Psoas muscle (tissue), 7 donors: ENCODE measurements at regions not wholly inside any gene's neighbourhood (a gene's known extent, or its start where the extent isn't known, plus 50 kb on each side); places are given as distances from the start of the nearest gene placed in this dataset.

Experiments
- ATAC-seq, 4 donors: fragments of 200-7000 bp; cut with Tn5 transposase; one replicate each; pipeline ENCODE4 v1.9.1; 2020; ENCODE audit warnings: moderate library complexity in 3 of 4, mild to moderate bottlenecking in 2 of 4
- DNase-seq, 2 donors: peaks; one replicate each; pipeline ENCODE4 v3.0.0-alpha.2; 2020
- H3K27ac ChIP-seq: fragments of 200-600 bp; one replicate; pipeline ENCODE4 v1.8.0; 2022
- H3K27me3 ChIP-seq, 3 donors: fragments of 200-600 bp in 1 of 3; one replicate each; pipeline versions ENCODE4 v1.6.1 to v1.8.0; 2013 to 2022; ENCODE audit warnings: low read length in 2 of 3, mild to moderate bottlenecking in 2 of 3, moderate library complexity in 1 of 3; ENCODE audit not compliant: insufficient read depth in 3 of 3
- H3K36me3 ChIP-seq, 2 donors: fragments of 200-600 bp in 1 of 2; one replicate each; pipeline versions ENCODE4 v1.6.1 to v1.8.0; 2013 to 2022; ENCODE audit warnings: low read depth in 1 of 2, mild to moderate bottlenecking in 1 of 2, moderate library complexity in 1 of 2; ENCODE audit not compliant: insufficient read depth in 1 of 2
- H3K4me1 ChIP-seq: fragments of 200-600 bp; one replicate; pipeline ENCODE4 v1.8.0; 2022
- H3K4me3 ChIP-seq: fragments of 200-600 bp; one replicate; pipeline ENCODE4 v1.8.0; 2022; ENCODE audit warnings: mild to moderate bottlenecking
- H3K9me3 ChIP-seq: fragments of 200-600 bp; one replicate; pipeline ENCODE4 v1.8.0; 2022
- WGBS, 3 donors: extraction: QIAGEN DNeasy Blood & Tissue Kit; methylation state at CpG; one replicate each; pipeline versions ENCODE4 v1.1.6 to v1.1.7; 2013; 5-methylcytosine and 5-hydroxymethylcytosine counted together
- intact Hi-C, 2 donors: fragments of 100-400 bp; cut with DNase I; formaldehyde crosslinking; loops; one replicate each; pipeline versions ENCODE4 v1.11.0 to v1.14.2; 2022
- TF ChIP-seq, protein P1 (sequence below): fragments of 200-600 bp; IDR thresholded peaks from one replicate; pipeline ENCODE4 v1.8.0; 2022; ENCODE audit warnings: antibody characterized with exemption
- donor health status: healthy with polysubstance abuse.
- donor health status: DM: no; HTN: no; CAD: no; lungs with moderate emphysema.
- donor health status: Bipolar disorder and iron deficiency.
- donor health status: healthy.
- donor health status: DM: yes; HTN: yes; CAD: no.
- donor health status: DM: no; HTN: no; CAD: no.
- donor health status: DM: yes; HTN: yes; CAD: no.

DNA sequence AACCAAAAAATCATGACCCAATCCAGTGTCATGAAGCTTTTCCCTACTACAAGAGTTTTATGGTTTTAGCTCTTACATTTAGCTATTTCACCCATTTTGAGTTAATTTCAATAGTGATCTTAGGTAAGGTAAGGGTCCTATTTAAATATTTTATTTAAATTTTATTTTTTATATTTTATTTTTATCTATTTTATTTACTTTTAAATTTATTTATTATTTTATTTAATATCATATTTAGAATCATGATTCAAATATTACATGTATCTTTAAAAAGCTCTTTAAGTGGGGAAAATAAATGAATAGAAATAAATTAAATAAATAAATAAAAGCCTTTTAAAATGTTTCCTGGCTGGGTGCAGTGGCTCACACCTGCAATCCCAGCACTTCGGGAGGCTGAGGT, 276.0 kb downstream of the SKIDA1 start:
- Histone ChIP-seq H3K27ac (no peak overlapping the region), H3K36me3 (no peaks in the 10 kb centered on the region), H3K4me1 (no peaks in the 10 kb centered on the region), H3K4me3 (no peak overlapping the region), H3K9me3 (no peaks in the 10 kb centered on the region), H3K27me3 (no peaks in the 10 kb centered on the region)
- WGBS, 3 donors: 93 to 98% (median 96%) methylated on average over 1 of the region's 1 CpG
- DNase-seq: no peak
- TF ChIP-seq, protein P1, sequence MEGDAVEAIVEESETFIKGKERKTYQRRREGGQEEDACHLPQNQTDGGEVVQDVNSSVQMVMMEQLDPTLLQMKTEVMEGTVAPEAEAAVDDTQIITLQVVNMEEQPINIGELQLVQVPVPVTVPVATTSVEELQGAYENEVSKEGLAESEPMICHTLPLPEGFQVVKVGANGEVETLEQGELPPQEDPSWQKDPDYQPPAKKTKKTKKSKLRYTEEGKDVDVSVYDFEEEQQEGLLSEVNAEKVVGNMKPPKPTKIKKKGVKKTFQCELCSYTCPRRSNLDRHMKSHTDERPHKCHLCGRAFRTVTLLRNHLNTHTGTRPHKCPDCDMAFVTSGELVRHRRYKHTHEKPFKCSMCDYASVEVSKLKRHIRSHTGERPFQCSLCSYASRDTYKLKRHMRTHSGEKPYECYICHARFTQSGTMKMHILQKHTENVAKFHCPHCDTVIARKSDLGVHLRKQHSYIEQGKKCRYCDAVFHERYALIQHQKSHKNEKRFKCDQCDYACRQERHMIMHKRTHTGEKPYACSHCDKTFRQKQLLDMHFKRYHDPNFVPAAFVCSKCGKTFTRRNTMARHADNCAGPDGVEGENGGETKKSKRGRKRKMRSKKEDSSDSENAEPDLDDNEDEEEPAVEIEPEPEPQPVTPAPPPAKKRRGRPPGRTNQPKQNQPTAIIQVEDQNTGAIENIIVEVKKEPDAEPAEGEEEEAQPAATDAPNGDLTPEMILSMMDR: no peak
- ATAC-seq: no peak
- intact Hi-C loops: no loop called here

DNA sequence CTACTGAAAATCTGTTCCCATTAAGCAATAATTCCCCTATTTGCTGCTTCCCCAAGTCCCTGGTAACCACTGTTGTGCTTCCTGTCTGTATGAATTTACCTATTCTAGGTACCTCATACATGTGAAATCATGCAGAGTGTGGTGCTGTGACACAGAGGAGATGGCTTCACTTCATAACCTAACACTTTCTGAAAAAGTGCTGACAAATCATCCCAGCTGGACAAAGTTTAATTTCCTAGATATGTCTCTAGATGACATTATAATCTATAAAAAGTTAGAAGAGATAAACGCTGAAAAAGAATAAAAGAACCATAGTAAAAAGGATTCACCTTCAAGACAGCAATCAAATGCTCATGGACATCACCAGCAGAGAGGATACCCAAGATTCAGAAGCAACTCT, 277.9 kb downstream of the SKIDA1 start:
- Histone ChIP-seq H3K4me3 (no peak overlapping the region), H3K27ac (no peak overlapping the region), H3K9me3 (no peaks in the 10 kb centered on the region), H3K27me3 (no peaks in the 10 kb centered on the region), H3K4me1 (no peaks in the 10 kb centered on the region), H3K36me3 (no peaks in the 10 kb centered on the region)
- 74 to 88% (median 80%) methylated on average over 1 of the region's 1 CpG for WGBS, 3 donors
- DNase-seq (no peak), ATAC-seq (no peak)
- TF ChIP-seq, protein P1: no peak
- intact Hi-C loops: no loop called here

DNA sequence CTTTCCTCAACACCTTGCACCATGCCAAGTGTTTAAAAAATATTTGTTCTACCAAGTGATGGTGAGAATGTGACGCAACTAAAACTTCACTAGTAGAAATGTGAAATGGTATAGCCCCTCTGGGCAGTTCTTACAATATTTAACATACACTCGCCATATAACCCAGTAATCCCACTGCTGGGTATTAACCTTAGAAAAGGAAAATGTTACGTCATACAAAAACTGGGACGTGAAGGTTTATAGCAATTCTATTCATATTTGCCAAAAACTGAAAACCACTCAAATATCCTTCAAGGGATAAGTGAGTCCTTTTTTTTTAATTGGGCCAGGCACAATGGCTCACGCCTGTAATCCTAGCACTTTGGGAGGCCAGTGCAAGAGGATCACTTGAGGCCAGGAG, 279.3 kb downstream of the SKIDA1 start:
- TF ChIP-seq, protein P1: no peak
- WGBS, 3 donors: 77 to 86% (median 83%) methylated on average over 5 of the region's 5 CpGs
- no peaks in the 10 kb centered on the region for H3K4me1 ChIP-seq

DNA sequence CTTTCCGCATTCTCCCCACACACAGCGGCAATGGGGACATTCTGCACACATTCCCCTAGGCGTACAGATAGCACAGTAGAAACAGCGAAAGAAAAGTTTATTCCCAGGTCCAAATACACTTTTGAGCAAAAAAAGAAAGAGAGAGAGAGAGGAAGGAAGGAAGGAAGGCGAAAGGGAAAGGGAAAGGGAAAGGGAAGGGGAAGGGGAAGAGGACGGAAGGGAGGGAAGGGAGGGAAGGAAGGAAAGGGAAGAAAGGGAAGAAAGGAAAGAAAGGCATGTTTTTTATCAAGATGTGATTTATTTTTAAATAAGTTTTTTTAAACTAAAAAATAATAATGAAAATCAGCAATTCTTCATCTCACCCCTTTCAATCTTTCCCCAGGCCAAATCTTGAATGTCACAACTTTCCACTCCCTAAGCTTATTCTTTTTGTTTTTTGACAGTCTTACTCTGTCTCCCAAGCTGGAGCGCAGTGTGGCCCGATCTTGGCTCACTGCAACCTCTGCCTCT, 281.7 kb downstream of the SKIDA1 start:
- H3K36me3 ChIP-seq: no peaks in the 10 kb centered on the region
- TF ChIP-seq, protein P1: no peak
- no peak for ATAC-seq
- no peaks in the 10 kb centered on the region for H3K4me1 ChIP-seq
- no peaks in the 10 kb centered on the region for H3K9me3 ChIP-seq
- H3K27me3 ChIP-seq: no peaks in the 10 kb centered on the region
- H3K4me3 ChIP-seq: no peak overlapping the region
- H3K27ac ChIP-seq: no peak overlapping the region
- WGBS, 3 donors: 87 to 91% (median 91%) methylated on average over 8 of the region's 8 CpGs
- intact Hi-C loops: no loop called here
- DNase-seq: no peak

More for the DNA sequence above, 279.3 kb downstream of the SKIDA1 start:
- DNase-seq (no peak), ATAC-seq (no peak)
- Histone ChIP-seq H3K27ac (no peak overlapping the region), H3K27me3 (no peaks in the 10 kb centered on the region), H3K4me3 (no peak overlapping the region), H3K9me3 (no peaks in the 10 kb centered on the region), H3K36me3 (no peaks in the 10 kb centered on the region)
- intact Hi-C loops: no loop called here

DNA sequence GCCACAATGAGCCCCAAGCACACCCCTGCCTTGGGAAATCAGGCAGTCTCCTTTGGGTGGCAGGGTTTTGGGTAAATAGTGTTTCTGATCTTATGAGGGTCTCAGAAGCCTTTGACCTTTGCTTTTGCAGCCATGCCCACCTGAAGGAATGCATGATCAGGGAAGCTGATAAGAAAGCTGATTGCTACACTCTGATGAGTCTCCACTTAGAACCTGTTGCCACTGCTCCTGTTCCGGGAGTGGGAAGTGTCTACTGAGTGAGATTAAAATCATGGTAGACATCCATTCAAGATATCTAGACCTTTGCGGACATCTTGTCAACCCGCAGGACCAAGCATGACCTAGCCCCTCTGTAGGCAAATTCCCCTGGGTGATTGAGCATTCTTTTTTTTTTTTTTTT, 282.6 kb downstream of the SKIDA1 start:
- ATAC-seq (no peak), DNase-seq (no peak)
- Histone ChIP-seq H3K9me3 (no peaks in the 10 kb centered on the region), H3K4me1 (no peaks in the 10 kb centered on the region), H3K36me3 (no peaks in the 10 kb centered on the region), H3K27ac (no peak overlapping the region), H3K4me3 (no peak overlapping the region), H3K27me3 (no peaks in the 10 kb centered on the region)
- TF ChIP-seq, protein P1: no peak
- intact Hi-C loops: no loop called here
- WGBS, 3 donors: 92 to 96% (median 95%) methylated on average over 3 of the region's 3 CpGs
